Hepatocyte (in vitro differentiated cells): ENCODE measurements at regions not wholly inside any gene's neighbourhood (a gene's known extent, or its start where the extent isn't known, plus 50 kb on each side); places are given as distances from the start of the nearest gene placed in this dataset.
A peak's percentile ranks its signal among the peaks of the same experiment; 100 is the strongest.
"Not testable (repeated sequence)": the region's sequence is repeated elsewhere in the genome, so short reads cannot be mapped to it uniquely, and the experiment has no call there.

Source experiments
- DNase-seq: peaks from one replicate; pipeline ENCODE4 v3.0.0-alpha.2; 2016; ENCODE audit warnings: low spot score
- H2AFZ ChIP-seq: fragments of 200-600 bp; sonication (generic); 2 replicates; pipeline ENCODE4 v1.6.0; 2016; ENCODE audit warnings: antibody characterized with exemption, mild to moderate bottlenecking
- H3K27ac ChIP-seq: fragments of 200-600 bp; sonication (generic); 2 replicates; pipeline ENCODE4 v1.5.1; 2016; ENCODE audit warnings: mild to moderate bottlenecking
- H3K27me3 ChIP-seq: fragments of 200-600 bp; sonication (generic); 2 replicates; pipeline ENCODE4 v1.6.1; 2016
- H3K36me3 ChIP-seq: fragments of 200-600 bp; sonication (generic); replicated peaks from 2 replicates; pipeline ENCODE4 v1.5.1; 2016; ENCODE audit warnings: low read depth; ENCODE audit not compliant: insufficient read depth
- H3K4me1 ChIP-seq: fragments of 200-600 bp; sonication (generic); 2 replicates; pipeline ENCODE4 v1.5.1; 2016; ENCODE audit warnings: mild to moderate bottlenecking, moderate library complexity; ENCODE audit not compliant: insufficient read depth
- H3K4me2 ChIP-seq: fragments of 200-600 bp; sonication (generic); 2 replicates; pipeline ENCODE4 v1.6.0; 2016
- H3K4me3 ChIP-seq: fragments of 200-600 bp; sonication (generic); 2 replicates; pipeline ENCODE4 v1.5.1; 2016; ENCODE audit warnings: mild to moderate bottlenecking
- H3K79me2 ChIP-seq: fragments of 200-600 bp; sonication (generic); 2 replicates; pipeline ENCODE4 v1.6.0; 2017; ENCODE audit warnings: mild to moderate bottlenecking
- H3K9me2 ChIP-seq: fragments of 200-600 bp; sonication (generic); replicated peaks from 2 replicates; pipeline ENCODE4 v1.6.0; 2017; ENCODE audit warnings: mild to moderate bottlenecking; ENCODE audit not compliant: insufficient read depth
- H3K9me3 ChIP-seq: fragments of 200-600 bp; sonication (generic); 2 replicates; pipeline ENCODE4 v1.5.1; 2016; ENCODE audit warnings: low read depth, mild to moderate bottlenecking
- H4K20me1 ChIP-seq: fragments of 200-600 bp; sonication (generic); 2 replicates; pipeline ENCODE4 v1.6.0; 2016; ENCODE audit warnings: mild to moderate bottlenecking; ENCODE audit not compliant: insufficient read depth, poor library complexity, severe bottlenecking
- CTCF ChIP-seq: fragments of 200-600 bp; sonication (generic); IDR thresholded peaks from 2 replicates; pipeline ENCODE4 v1.5.1; 2016; ENCODE audit warnings: antibody characterized with exemption, mild to moderate bottlenecking; ENCODE audit not compliant: poor library complexity
- EZH2 ChIP-seq: fragments of 200-600 bp; sonication (generic); IDR thresholded peaks from 2 replicates; pipeline ENCODE4 v1.6.1; 2016; ENCODE audit warnings: antibody characterized with exemption, mild to moderate bottlenecking, borderline replicate concordance
- EZH2phosphoT487 ChIP-seq: fragments of 200-600 bp; sonication (generic); IDR thresholded peaks from one replicate; pipeline ENCODE4 v1.6.1; 2018; ENCODE audit warnings: antibody characterized with exemption, mild to moderate bottlenecking, low read depth, moderate library complexity; ENCODE audit not compliant: unreplicated experiment, severe bottlenecking
- WGBS: methylation state at CpG from one replicate; pipeline ENCODE4 v1.1.6; 2016; ENCODE audit warnings: low lambda C conversion rate; ENCODE audit errors: missing lambda C conversion rate; 5-methylcytosine and 5-hydroxymethylcytosine counted together

GRCh38 chr6:135608031-135608430 lies 110.5 kb upstream of the AHI1 start:
- no peaks in the 10 kb centered on the region for H3K27me3 ChIP-seq
- TF ChIP-seq CTCF = no peak
- no peak for TF ChIP-seq EZH2phosphoT487
- TF ChIP-seq EZH2 = no peak
- WGBS = 96% methylated on average over 3 of the region's 3 CpGs

GRCh38 chr6:135610192-135610591 lies 112.7 kb upstream of the AHI1 start:
- not testable (repeated sequence) for H3K9me3 ChIP-seq, DNase-seq, H3K79me2 ChIP-seq, H3K36me3 ChIP-seq, H3K27ac ChIP-seq, H4K20me1 ChIP-seq, H2AFZ ChIP-seq, H3K9me2 ChIP-seq, H3K4me2 ChIP-seq, H3K4me3 ChIP-seq, H3K4me1 ChIP-seq, H3K27me3 ChIP-seq
- 87% methylated on average over 6 of the region's 6 CpGs for WGBS

More at GRCh38 chr6:135608031-135608430, 110.5 kb upstream of the AHI1 start:
- Histone ChIP-seq H3K4me3 (no peak overlapping the region), H3K4me2 (no peak overlapping the region), H3K9me3 (no peaks in the 10 kb centered on the region), H3K36me3 (no peaks in the 10 kb centered on the region), H4K20me1 (no peaks in the 10 kb centered on the region), H2AFZ (no peak overlapping the region), H3K27ac (no peak overlapping the region), H3K79me2 (no peaks in the 10 kb centered on the region), H3K4me1 (no peaks in the 10 kb centered on the region), H3K9me2 (no peaks in the 10 kb centered on the region)
- DNase-seq = no peak

- Histone ChIP-seq H4K20me1 (no peaks in the 10 kb centered on the region), H3K4me1 (no peaks in the 10 kb centered on the region), H3K79me2 (no peaks in the 10 kb centered on the region), H2AFZ (peak overlapping the region; percentile 21), H3K9me3 (no peaks in the 10 kb centered on the region), H3K9me2 (no peaks in the 10 kb centered on the region), H3K27ac (no peak overlapping the region), H3K4me2 (no peak overlapping the region), H3K27me3 (no peaks in the 10 kb centered on the region), H3K4me3 (no peak overlapping the region), H3K36me3 (no peaks in the 10 kb centered on the region)
- DNase-seq = no peak
- 86% methylated on average over 2 of the region's 2 CpGs for WGBS
- no peak for TF ChIP-seq CTCF
- TF ChIP-seq EZH2 = no peak
- TF ChIP-seq EZH2phosphoT487 = no peak
These were observed 119.1 kb upstream of the AHI1 start for GRCh38 chr6:135616655-135617054.

- WGBS = 79% methylated on average over 2 of the region's 2 CpGs
- no peak overlapping the region for H3K27ac ChIP-seq
- no peak overlapping the region for H3K4me2 ChIP-seq
- no peak for TF ChIP-seq EZH2
- no peak for TF ChIP-seq CTCF
- no peak for TF ChIP-seq EZH2phosphoT487
- no peak overlapping the region for H3K4me3 ChIP-seq
- no peaks in the 10 kb centered on the region for H4K20me1 ChIP-seq
- no peaks in the 10 kb centered on the region for H3K79me2 ChIP-seq
- H2AFZ ChIP-seq = peak overlapping the region; percentile 21
- no peak for DNase-seq
- no peaks in the 10 kb centered on the region for H3K9me2 ChIP-seq
- no peaks in the 10 kb centered on the region for H3K27me3 ChIP-seq
- no peaks in the 10 kb centered on the region for H3K36me3 ChIP-seq
- no peaks in the 10 kb centered on the region for H3K9me3 ChIP-seq
- H3K4me1 ChIP-seq = no peaks in the 10 kb centered on the region
These were observed 119.7 kb upstream of the AHI1 start for GRCh38 chr6:135617222-135617621.
